Ovary (tissue), 3 donors: ENCODE measurements at regions not wholly inside any gene's neighbourhood (a gene's known extent, or its start where the extent isn't known, plus 50 kb on each side); places are given as distances from the start of the nearest gene placed in this dataset.

Source experiments
- CTCF ChIP-seq, 3 donors: fragments of 450-650 bp in 2 of 3; fragments of 200-600 bp in 1 of 3; IDR thresholded peaks; one replicate each; pipeline versions ENCODE4 v1.5.1 to v1.8.0; 2016 to 2022; ENCODE audit warnings: antibody characterized with exemption in 3 of 3, mild to moderate bottlenecking in 1 of 3
- EP300 ChIP-seq: sonication (generic); formaldehyde crosslinking; IDR thresholded peaks from one replicate; pipeline ENCODE4 v1.6.1; 2017; ENCODE audit warnings: antibody characterized with exemption
- POLR2A ChIP-seq: fragments of 450-650 bp; IDR thresholded peaks from one replicate; pipeline ENCODE4 v1.6.1; 2017; ENCODE audit warnings: antibody characterized with exemption, mild to moderate bottlenecking, moderate library complexity
- donor health status: DM: no; HTN: no; CAD: no.

GRCh38 chr12:24608637-24609285 is 340.1 kb downstream of the BCAT1 start:
- no peak for TF ChIP-seq CTCF (IDR thresholded peaks at IDR 0.05)
- TF ChIP-seq EP300, result no peak
- TF ChIP-seq POLR2A, result no peak
